A549 (cell line): ENCODE measurements at regions not wholly inside any gene's neighbourhood (a gene's known extent, or its start where the extent isn't known, plus 50 kb on each side); places are given as distances from the start of the nearest gene placed in this dataset.
A peak's percentile ranks its signal among the peaks of the same experiment; 100 is the strongest.

ENCODE experiments used
- ATAC-seq, 2 experiments: fragments of 200-7000 bp in 1 of 2; fragments of >200 bp in 1 of 2; cut with Nextera tagmentation in 1 of 2; cut with Tn5 transposase in 1 of 2; 3 replicates each; pipeline versions ENCODE4 v1.8.0 to v1.9.1; 2018 to 2020; ENCODE audit warnings: mild to moderate bottlenecking in 1 of 2, moderate library complexity in 1 of 2
- CTCF ChIA-PET: fragments of 300-600 bp; sonication (Branson Sonifier 250); formaldehyde crosslinking; extraction: SDS; loops from one replicate; lab custom pipeline; 2021; ENCODE audit warnings: antibody characterized with exemption, inconsistent platforms; lab: Yijun Ruan, JAX
- POLR2A ChIA-PET: fragments of 350-600 bp; formaldehyde crosslinking; extraction: SDS; loops from one replicate; lab custom pipeline; 2021; ENCODE audit warnings: antibody characterized with exemption, inconsistent platforms; lab: Yijun Ruan, JAX
- DNase-seq, 2 experiments: peaks; one replicate each; pipeline versions ENCODE4 v3.0.0 to v3.0.0-alpha.2; 2011 to 2016; ENCODE audit warnings: low read depth in 1 of 2, low spot score in 1 of 2
- FAIRE-seq: peaks from 2 replicates; lab custom pipeline; 2011; peaks lifted over from hg19 to GRCh38; lab: Jason Lieb, UNC
- H3K27ac ChIP-seq, 2 experiments: fragments of >200 bp; sonication (Bioruptor Twin); formaldehyde crosslinking; 3 replicates each; pipeline ENCODE4 v1.5.1; 2016 to 2017
- H3K4me1 ChIP-seq: fragments of >200 bp; sonication (Bioruptor Twin); formaldehyde crosslinking; 3 replicates; pipeline ENCODE4 v1.6.1; 2016
- H3K4me2 ChIP-seq: fragments of >200 bp; sonication (Bioruptor Twin); formaldehyde crosslinking; 3 replicates; pipeline ENCODE4 v1.6.1; 2016
- H3K4me3 ChIP-seq: fragments of >200 bp; sonication (Bioruptor Twin); formaldehyde crosslinking; 3 replicates; pipeline ENCODE4 v1.5.1; 2016
- H3K9me3 ChIP-seq: fragments of >200 bp; sonication (Bioruptor Twin); formaldehyde crosslinking; 3 replicates; pipeline ENCODE4 v1.6.1; 2016
- BHLHE40 ChIP-seq: IDR thresholded peaks from 2 replicates; pipeline ENCODE4 v1.6.1; 2012; ENCODE audit warnings: low read depth, low read length, inconsistent platforms
- CBX2 ChIP-seq: fragments of 200-600 bp; sonication (generic); IDR thresholded peaks from 2 replicates; pipeline ENCODE4 v1.6.1; 2016; ENCODE audit warnings: low read depth, mild to moderate bottlenecking, borderline replicate concordance
- CEBPB ChIP-seq, 2 experiments: fragments of >200 bp in 1 of 2; sonication (Bioruptor Twin) in 1 of 2; formaldehyde crosslinking in 1 of 2; IDR thresholded peaks; 2 replicates each; pipeline ENCODE4 v1.6.1; 2012 to 2016
- CHD2 ChIP-seq: fragments of 150-350 bp; IDR thresholded peaks from 2 replicates; pipeline ENCODE4 v1.6.1; 2014; ENCODE audit warnings: low read length; ENCODE audit not compliant: partially characterized antibody
- ESRRA ChIP-seq: fragments of 150-350 bp; IDR thresholded peaks from 2 replicates; pipeline ENCODE4 v1.6.1; 2014; ENCODE audit warnings: mild to moderate bottlenecking, low read length, borderline replicate concordance
- HEYL ChIP-seq: fragments of 250-450 bp; sonication (Bioruptor Pico); IDR thresholded peaks from 2 replicates; pipeline ENCODE4 v1.8.0; 2021; ENCODE audit warnings: mild to moderate bottlenecking, moderate library complexity
- KDM5A ChIP-seq: fragments of 200-600 bp; sonication (generic); IDR thresholded peaks from 2 replicates; pipeline ENCODE4 v1.6.1; 2016; ENCODE audit warnings: antibody characterized with exemption, mild to moderate bottlenecking
- MAZ ChIP-seq: fragments of 150-350 bp; IDR thresholded peaks from 2 replicates; pipeline ENCODE4 v1.6.1; 2014; ENCODE audit warnings: antibody characterized with exemption, low read depth, low read length, borderline replicate concordance
- MYC ChIP-seq: IDR thresholded peaks from 2 replicates; pipeline ENCODE4 v1.6.1; 2012; ENCODE audit warnings: mild to moderate bottlenecking, inconsistent platforms, low read length, improper control_type of control experiment, borderline replicate concordance
- PHF8 ChIP-seq: fragments of 200-600 bp; sonication (generic); IDR thresholded peaks from 2 replicates; pipeline ENCODE4 v1.6.1; 2016; ENCODE audit warnings: low read depth, mild to moderate bottlenecking, antibody characterized with exemption, moderate library complexity, borderline replicate concordance
- POLR2AphosphoS2 ChIP-seq: conservative IDR thresholded peaks from 2 replicates; pipeline ENCODE4 v1.6.1; 2012; ENCODE audit warnings: low read length, improper control_type of control experiment, inconsistent platforms
- RAD21 ChIP-seq, 2 experiments: fragments of >200 bp in 1 of 2; sonication (Bioruptor Twin) in 1 of 2; formaldehyde crosslinking in 1 of 2; IDR thresholded peaks in 1 of 2; conservative IDR thresholded peaks in 1 of 2; 2 replicates in 1 of 2; 3 replicates in 1 of 2; pipeline ENCODE4 v1.6.1; 2012 to 2018; ENCODE audit warnings: inconsistent platforms in 1 of 2
- RARB ChIP-seq: fragments of 250-450 bp; sonication (Bioruptor Pico); IDR thresholded peaks from 2 replicates; pipeline ENCODE4 v1.8.0; 2021; ENCODE audit warnings: mild to moderate bottlenecking, moderate library complexity
- RCOR1 ChIP-seq: fragments of 150-350 bp; IDR thresholded peaks from 2 replicates; pipeline ENCODE4 v1.6.1; 2014; ENCODE audit warnings: antibody characterized with exemption, low read length, low read depth
- RNF2 ChIP-seq: fragments of 200-600 bp; sonication (generic); IDR thresholded peaks from 2 replicates; pipeline ENCODE4 v1.6.1; 2016; ENCODE audit warnings: low read depth, mild to moderate bottlenecking, antibody characterized with exemption, moderate library complexity, borderline replicate concordance
- SMC3 ChIP-seq: fragments of >200 bp; sonication (Bioruptor Twin); formaldehyde crosslinking; IDR thresholded peaks from 3 replicates; pipeline ENCODE4 v1.6.1; 2018; ENCODE audit warnings: inconsistent platforms
- SREBF2 ChIP-seq: fragments of 450-650 bp; IDR thresholded peaks from 2 replicates; pipeline ENCODE4 v1.6.1; 2014; ENCODE audit warnings: mild to moderate bottlenecking, moderate library complexity
- TFCP2L1 ChIP-seq: fragments of 250-450 bp; sonication (Bioruptor Pico); IDR thresholded peaks from 2 replicates; pipeline ENCODE4 v1.5.0; 2021; ENCODE audit warnings: mild to moderate bottlenecking
- ZSCAN20 ChIP-seq: fragments of 250-450 bp; sonication (Bioruptor Pico); IDR thresholded peaks from 2 replicates; pipeline ENCODE4 v1.8.0; 2022; ENCODE audit warnings: mild to moderate bottlenecking, moderate library complexity
- WGBS: methylation state at CpG from one replicate; pipeline ENCODE4 v1.1.6; 2017; ENCODE audit errors: missing lambda C conversion rate; 5-methylcytosine and 5-hydroxymethylcytosine counted together
- TF ChIP-seq, protein P1 (sequence below): IDR thresholded peaks from 2 replicates; pipeline ENCODE4 v1.6.1; 2012; ENCODE audit warnings: low read depth, borderline replicate concordance
- TF ChIP-seq, protein P2 (sequence below): IDR thresholded peaks from 2 replicates; pipeline ENCODE4 v1.6.1; 2012

DNA sequence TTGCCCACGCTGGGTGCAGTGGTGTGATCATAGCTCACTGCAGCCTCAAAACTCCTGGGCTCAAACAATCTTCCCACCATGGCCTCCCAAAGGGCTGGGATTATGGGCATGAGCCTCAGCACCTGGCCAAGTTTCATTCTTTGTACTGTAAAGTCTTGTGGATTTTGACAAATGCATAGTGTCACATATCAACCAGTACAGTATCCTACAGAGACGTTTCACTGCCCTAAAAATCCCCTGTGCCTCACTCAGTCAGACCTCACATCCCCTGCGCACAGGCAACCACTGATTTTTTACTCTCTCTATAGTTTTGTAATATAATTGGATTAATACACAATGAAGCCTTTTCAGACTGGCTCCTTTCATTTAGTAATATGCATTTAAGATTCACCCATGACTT, 130.7 kb upstream of the UBE2E1 start:
- H3K4me1 ChIP-seq: peaks cover 12% of the 10 kb centered on the region
- CTCF ChIA-PET: interaction anchor here (1.3 to 1.6 kb wide), 2 partner anchors 11 to 26 kb away, joined by 4 to 6 read pairs; no protein-coding TSS in a partner anchor

DNA sequence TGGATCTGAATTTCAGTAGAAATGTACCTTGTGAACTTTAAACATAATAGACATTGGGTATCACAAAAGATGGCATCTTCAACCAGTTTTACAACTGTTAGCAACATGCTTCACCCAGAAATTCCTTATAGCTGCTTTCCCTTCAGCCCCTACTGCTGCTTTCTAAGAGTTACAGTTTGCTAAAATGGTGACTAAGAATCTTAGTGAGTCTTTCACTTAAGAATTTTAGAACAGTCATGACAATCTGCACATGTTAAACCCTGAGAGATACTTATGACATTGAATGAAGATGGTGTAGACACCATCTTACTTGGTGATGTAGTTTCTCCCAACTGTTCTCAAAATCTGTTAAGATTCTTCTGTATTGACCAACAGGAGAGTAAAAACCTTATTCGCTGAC, 129.7 kb upstream of the UBE2E1 start:
- peaks cover under 1% of the 10 kb centered on the region; the same call in 2 of the 3 replicates for H3K4me1 ChIP-seq
- H3K27ac ChIP-seq: no peak overlapping the region
- ATAC-seq: no peak; a peak in 1 of 6 replicates
- H3K4me2 ChIP-seq: no peak overlapping the region
- no peak for DNase-seq
- no peak for FAIRE-seq
- H3K9me3 ChIP-seq: no peaks in the 10 kb centered on the region
- CTCF ChIA-PET: interaction anchor here (0.6 to 1.6 kb wide), 3 partner anchors 10 to 249 kb away, joined by 3 to 5 read pairs (median 4); no protein-coding TSS in a partner anchor
- TF ChIP-seq HEYL (CRISPR knock-in tag) (no peak), CBX2 (no peak), BHLHE40 (no peak), CHD2 (no peak), MYC (no peak), ESRRA (no peak), SREBF2 (no peak), RCOR1 (no peak), RNF2 (no peak), CEBPB (IDR thresholded peaks at IDR 0.05) (no peak)
- TF ChIP-seq, protein P1, sequence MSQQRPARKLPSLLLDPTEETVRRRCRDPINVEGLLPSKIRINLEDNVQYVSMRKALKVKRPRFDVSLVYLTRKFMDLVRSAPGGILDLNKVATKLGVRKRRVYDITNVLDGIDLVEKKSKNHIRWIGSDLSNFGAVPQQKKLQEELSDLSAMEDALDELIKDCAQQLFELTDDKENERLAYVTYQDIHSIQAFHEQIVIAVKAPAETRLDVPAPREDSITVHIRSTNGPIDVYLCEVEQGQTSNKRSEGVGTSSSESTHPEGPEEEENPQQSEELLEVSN: no peak
- POLR2A ChIA-PET: no interaction called here
- no peak overlapping the region for H3K4me3 ChIP-seq
- WGBS: 95% methylated on average over 1 of the region's 1 CpG

More for the DNA sequence above, 130.7 kb upstream of the UBE2E1 start:
- 56% methylated on average over 3 of the region's 3 CpGs for WGBS
- TF ChIP-seq ZSCAN20 (CRISPR knock-in tag): no peak
- TF ChIP-seq SMC3: no peak
- no peak for TF ChIP-seq RAD21 (conservative IDR thresholded peaks at IDR 0.05 in 1 of 2, IDR thresholded peaks at IDR 0.05 in 1 of 2)
- TF ChIP-seq CEBPB (IDR thresholded peaks at IDR 0.05): no peak
- TF ChIP-seq RARB (CRISPR knock-in tag): no peak
- no peak for TF ChIP-seq POLR2AphosphoS2
- TF ChIP-seq, protein P2, sequence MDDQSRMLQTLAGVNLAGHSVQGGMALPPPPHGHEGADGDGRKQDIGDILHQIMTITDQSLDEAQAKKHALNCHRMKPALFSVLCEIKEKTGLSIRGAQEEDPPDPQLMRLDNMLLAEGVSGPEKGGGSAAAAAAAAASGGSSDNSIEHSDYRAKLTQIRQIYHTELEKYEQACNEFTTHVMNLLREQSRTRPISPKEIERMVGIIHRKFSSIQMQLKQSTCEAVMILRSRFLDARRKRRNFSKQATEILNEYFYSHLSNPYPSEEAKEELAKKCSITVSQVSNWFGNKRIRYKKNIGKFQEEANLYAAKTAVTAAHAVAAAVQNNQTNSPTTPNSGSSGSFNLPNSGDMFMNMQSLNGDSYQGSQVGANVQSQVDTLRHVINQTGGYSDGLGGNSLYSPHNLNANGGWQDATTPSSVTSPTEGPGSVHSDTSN: no peak
- TF ChIP-seq MAZ: no peak
- H3K9me3 ChIP-seq: no peaks in the 10 kb centered on the region
- no peak for DNase-seq
- H3K27ac ChIP-seq: no peak overlapping the region
- FAIRE-seq: no peak
- no peak for ATAC-seq
- POLR2A ChIA-PET: no interaction called here
- no peak overlapping the region for H3K4me2 ChIP-seq
- H3K4me3 ChIP-seq: no peak overlapping the region

DNA sequence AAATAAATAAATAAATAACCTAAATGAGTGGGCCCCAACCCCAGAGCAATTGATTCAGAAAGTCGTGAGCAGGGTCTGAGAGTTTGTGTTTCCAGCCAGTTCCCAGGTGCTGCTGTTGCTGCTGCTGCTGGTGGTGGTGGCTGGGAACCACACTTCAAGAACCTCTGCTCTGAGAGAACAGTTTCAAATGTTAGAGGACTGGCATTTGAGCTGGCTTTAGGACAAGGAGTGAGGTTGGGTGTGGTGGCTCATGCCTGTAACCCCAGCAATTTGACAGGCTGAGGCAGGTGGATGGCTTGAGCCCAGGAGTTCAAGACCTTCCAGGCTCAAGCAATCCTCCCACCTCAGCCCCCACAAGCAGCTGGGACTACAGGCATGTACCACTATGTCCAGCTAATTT, 123.1 kb upstream of the UBE2E1 start:
- Histone ChIP-seq H3K4me2 (no peak overlapping the region), H3K4me3 (no peak overlapping the region), H3K9me3 (no peaks in the 10 kb centered on the region), H3K4me1 (peaks cover 23% of the 10 kb centered on the region), H3K27ac (peak overlapping the region in 1 of 2 experiments; percentile 58; a peak in 3 of 6 replicates)
- ChIA-PET POLR2A (no interaction called here), CTCF (no interaction called here)
- FAIRE-seq (no peak), ATAC-seq (no peak), DNase-seq (no peak)
- WGBS: 78% methylated on average over 1 of the region's 1 CpG
- TF ChIP-seq KDM5A (no peak), TFCP2L1 (CRISPR knock-in tag) (no peak), PHF8 (no peak)
- TF ChIP-seq, protein P2: no peak
